ENCODE measurements at regions not wholly inside any gene's neighbourhood (a gene's known extent, or its start where the extent isn't known, plus 50 kb on each side); places are given as distances from the start of the nearest gene placed in this dataset.

DNA sequence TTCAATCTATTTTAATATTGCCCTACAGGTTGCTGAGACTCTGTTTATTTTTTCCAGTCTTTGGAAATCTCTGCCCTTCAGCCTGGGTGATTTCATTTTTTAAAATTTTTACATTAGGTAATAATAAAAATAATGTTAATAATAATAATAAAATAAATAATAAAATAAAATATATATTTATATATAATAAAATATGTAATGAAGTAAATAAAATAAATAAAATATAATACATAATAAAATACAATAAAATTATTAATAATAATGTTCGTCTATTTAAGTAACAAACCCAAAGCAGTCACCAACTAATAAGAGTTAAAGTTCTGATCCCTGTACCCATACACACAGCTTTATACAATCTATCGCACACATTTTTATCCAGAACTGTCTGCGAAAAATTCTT lies 130.5 kb downstream of the SEC23A start:
- no peak for TF ChIP-seq GATA3 (IDR thresholded peaks at IDR 0.05; ENCODE audit: low read depth, low read length)
- no peak for TF ChIP-seq GATA2 (IDR thresholded peaks at IDR 0.05; ENCODE audit: low read depth, low read length)

Data from SH-SY5Y (cell line).